ENCODE measurements at regions not wholly inside any gene's neighbourhood (a gene's known extent, or its start where the extent isn't known, plus 50 kb on each side); places are given as distances from the start of the nearest gene placed in this dataset.

GRCh38 chr3:193974191-193974652 lies 161.7 kb upstream of the HES1 start:
- TF ChIP-seq, protein P1, sequence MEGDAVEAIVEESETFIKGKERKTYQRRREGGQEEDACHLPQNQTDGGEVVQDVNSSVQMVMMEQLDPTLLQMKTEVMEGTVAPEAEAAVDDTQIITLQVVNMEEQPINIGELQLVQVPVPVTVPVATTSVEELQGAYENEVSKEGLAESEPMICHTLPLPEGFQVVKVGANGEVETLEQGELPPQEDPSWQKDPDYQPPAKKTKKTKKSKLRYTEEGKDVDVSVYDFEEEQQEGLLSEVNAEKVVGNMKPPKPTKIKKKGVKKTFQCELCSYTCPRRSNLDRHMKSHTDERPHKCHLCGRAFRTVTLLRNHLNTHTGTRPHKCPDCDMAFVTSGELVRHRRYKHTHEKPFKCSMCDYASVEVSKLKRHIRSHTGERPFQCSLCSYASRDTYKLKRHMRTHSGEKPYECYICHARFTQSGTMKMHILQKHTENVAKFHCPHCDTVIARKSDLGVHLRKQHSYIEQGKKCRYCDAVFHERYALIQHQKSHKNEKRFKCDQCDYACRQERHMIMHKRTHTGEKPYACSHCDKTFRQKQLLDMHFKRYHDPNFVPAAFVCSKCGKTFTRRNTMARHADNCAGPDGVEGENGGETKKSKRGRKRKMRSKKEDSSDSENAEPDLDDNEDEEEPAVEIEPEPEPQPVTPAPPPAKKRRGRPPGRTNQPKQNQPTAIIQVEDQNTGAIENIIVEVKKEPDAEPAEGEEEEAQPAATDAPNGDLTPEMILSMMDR (IDR thresholded peaks at IDR 0.05; ENCODE audit: low read depth, low read length, poor library complexity, severe bottlenecking): no peak
- no peak for TF ChIP-seq EZH2phosphoT487 (IDR thresholded peaks at IDR 0.05; ENCODE audit: borderline replicate concordance, low read length)
